ENCODE measurements at regions not wholly inside any gene's neighbourhood (a gene's known extent, or its start where the extent isn't known, plus 50 kb on each side); places are given as distances from the start of the nearest gene placed in this dataset.

- Histone ChIP-seq H3K9me3 (ENCODE audit: control insufficient read depth, insufficient read depth, low read length) (no peaks in the 10 kb centered on the region), H3K27me3 (ENCODE audit: control insufficient read depth, insufficient read depth, low read length) (no peaks in the 10 kb centered on the region), H2BK20ac (ENCODE audit: low read depth, low read length) (no peak overlapping the region), H3K4me2 (ENCODE audit: low read depth, low read length) (no peak overlapping the region), H2BK15ac (ENCODE audit: low read depth, low read length) (no peak overlapping the region), H4K5ac (ENCODE audit: low read depth, low read length) (no peak overlapping the region), H3K4ac (ENCODE audit: low read depth, low read length) (no peak overlapping the region), H2BK5ac (ENCODE audit: low read depth, low read length, poor library complexity, severe bottlenecking) (no peak overlapping the region), H3K56ac (ENCODE audit: extremely low read depth, insufficient read depth, low read length) (no peak overlapping the region), H3K79me1 (ENCODE audit: low read depth in 1 of 2, low read length in 2 of 2) (no peaks in the 10 kb centered on the region), H2AK5ac (ENCODE audit: low read depth, low read length) (no peak overlapping the region), H2AK9ac (replicated peaks; ENCODE audit: low read depth, low read length, poor library complexity) (no peak overlapping the region), H3K23ac (ENCODE audit: low read depth, low read length) (no peak overlapping the region), H3K9ac (ENCODE audit: low read depth, low read length) (no peak overlapping the region), H4K20me1 (ENCODE audit: insufficient read depth, low read length) (no peaks in the 10 kb centered on the region), H3K4me3 (ENCODE audit: insufficient read depth, low read depth, low read length) (no peak overlapping the region), H3K36me3 (ENCODE audit: control insufficient read depth, insufficient read depth, low read length) (no peaks in the 10 kb centered on the region), H3K9me1 (ENCODE audit: insufficient read depth, low read length) (no peaks in the 10 kb centered on the region), H3K14ac (replicated peaks; ENCODE audit: low read depth, low read length) (no peak overlapping the region; the same call in 1 of the 2 replicates), H4K8ac (ENCODE audit: low read depth in 2 of 2, low read length in 2 of 2) (no peak overlapping the region), H2AFZ (replicated peaks; ENCODE audit: low read length, poor library complexity) (no peak overlapping the region), H2BK120ac (ENCODE audit: low read depth, low read length) (no peak overlapping the region), H4K91ac (ENCODE audit: insufficient read depth, low read depth, low read length) (no peak overlapping the region), H3K4me1 (ENCODE audit: control insufficient read depth, insufficient read depth, low read length) (no peaks in the 10 kb centered on the region), H3K27ac (ENCODE audit: insufficient read depth, low read length) (no peak overlapping the region), H3K18ac (ENCODE audit: low read depth, low read length) (no peak overlapping the region)
- intact Hi-C loops (cut with micrococcal nuclease) (no loop called here), in situ Hi-C loops (cut with MboI; ENCODE audit: low sequenced_read_pairs) (no loop called here), dilution Hi-C loops (cut with HindIII; ENCODE audit: low sequenced_read_pairs, unreplicated experiment) (no loop called here)
- POLR2A ChIA-PET (ENCODE audit: unreplicated experiment) = no interaction called here
- no CpG with 5 or more reads among the region's 4 CpGs for WGBS, 2 experiments (ENCODE audit: extremely low coverage in 2 of 2, insufficient read length in 1 of 2)
- DNase-seq = no peak
- BruUV-seq (replicated peaks) = no TSS peak
- CTCF ChIA-PET = no interaction called here
- TF ChIP-seq SMC3 (IDR thresholded peaks at IDR 0.05; ENCODE audit: low read depth, low read length) = no peak
- TF ChIP-seq CEBPB (IDR thresholded peaks at IDR 0.05; ENCODE audit: low read depth, low read length) = no peak
- TF ChIP-seq, protein P1, sequence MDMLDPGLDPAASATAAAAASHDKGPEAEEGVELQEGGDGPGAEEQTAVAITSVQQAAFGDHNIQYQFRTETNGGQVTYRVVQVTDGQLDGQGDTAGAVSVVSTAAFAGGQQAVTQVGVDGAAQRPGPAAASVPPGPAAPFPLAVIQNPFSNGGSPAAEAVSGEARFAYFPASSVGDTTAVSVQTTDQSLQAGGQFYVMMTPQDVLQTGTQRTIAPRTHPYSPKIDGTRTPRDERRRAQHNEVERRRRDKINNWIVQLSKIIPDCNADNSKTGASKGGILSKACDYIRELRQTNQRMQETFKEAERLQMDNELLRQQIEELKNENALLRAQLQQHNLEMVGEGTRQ (IDR thresholded peaks at IDR 0.05; ENCODE audit: low read depth, low read length) = no peak
- no peak for TF ChIP-seq NFE2L2 (IDR thresholded peaks at IDR 0.05; ENCODE audit: low read depth, low read length)
- no peak for TF ChIP-seq RFX5 (IDR thresholded peaks at IDR 0.05; ENCODE audit: low read depth, low read length)
- no peak for TF ChIP-seq RAD21 (IDR thresholded peaks at IDR 0.05; ENCODE audit: low read length)
- no peak for TF ChIP-seq BHLHE40 (IDR thresholded peaks at IDR 0.05; ENCODE audit: low read depth, low read length)
- TF ChIP-seq RCOR1 (IDR thresholded peaks at IDR 0.05; ENCODE audit: insufficient replicate concordance, low read length) = no peak
- TF ChIP-seq, protein P2, sequence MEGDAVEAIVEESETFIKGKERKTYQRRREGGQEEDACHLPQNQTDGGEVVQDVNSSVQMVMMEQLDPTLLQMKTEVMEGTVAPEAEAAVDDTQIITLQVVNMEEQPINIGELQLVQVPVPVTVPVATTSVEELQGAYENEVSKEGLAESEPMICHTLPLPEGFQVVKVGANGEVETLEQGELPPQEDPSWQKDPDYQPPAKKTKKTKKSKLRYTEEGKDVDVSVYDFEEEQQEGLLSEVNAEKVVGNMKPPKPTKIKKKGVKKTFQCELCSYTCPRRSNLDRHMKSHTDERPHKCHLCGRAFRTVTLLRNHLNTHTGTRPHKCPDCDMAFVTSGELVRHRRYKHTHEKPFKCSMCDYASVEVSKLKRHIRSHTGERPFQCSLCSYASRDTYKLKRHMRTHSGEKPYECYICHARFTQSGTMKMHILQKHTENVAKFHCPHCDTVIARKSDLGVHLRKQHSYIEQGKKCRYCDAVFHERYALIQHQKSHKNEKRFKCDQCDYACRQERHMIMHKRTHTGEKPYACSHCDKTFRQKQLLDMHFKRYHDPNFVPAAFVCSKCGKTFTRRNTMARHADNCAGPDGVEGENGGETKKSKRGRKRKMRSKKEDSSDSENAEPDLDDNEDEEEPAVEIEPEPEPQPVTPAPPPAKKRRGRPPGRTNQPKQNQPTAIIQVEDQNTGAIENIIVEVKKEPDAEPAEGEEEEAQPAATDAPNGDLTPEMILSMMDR (conservative IDR thresholded peaks at IDR 0.05; ENCODE audit: low read depth, low read length) = no peak
- TF ChIP-seq ELK1 (IDR thresholded peaks at IDR 0.05; ENCODE audit: borderline replicate concordance, low read depth, low read length) = no peak
- no peak for TF ChIP-seq MAZ (IDR thresholded peaks at IDR 0.05; ENCODE audit: borderline replicate concordance, low read depth, low read length)
- no peak for TF ChIP-seq MAFK (IDR thresholded peaks at IDR 0.05; ENCODE audit: low read depth, low read length)
- TF ChIP-seq MXI1 (IDR thresholded peaks at IDR 0.05; ENCODE audit: borderline replicate concordance, low read depth, low read length) = no peak
- no peak for TF ChIP-seq CHD1 (IDR thresholded peaks at IDR 0.05; ENCODE audit: low read depth, low read length)
- no peak for TF ChIP-seq FOS (IDR thresholded peaks at IDR 0.05; ENCODE audit: low read depth, low read length)
- no peak for TF ChIP-seq POLR2A (IDR thresholded peaks at IDR 0.05; ENCODE audit: low read depth, low read length)
- no peak for ATAC-seq (ENCODE audit: low read depth)
Measured at GRCh38 chr1:191155178-191155577, 677.5 kb upstream of the BRINP3 start.

Data from IMR-90 (cell line).